HepG2 (cell line): ENCODE measurements at regions not wholly inside any gene's neighbourhood (a gene's known extent, or its start where the extent isn't known, plus 50 kb on each side); places are given as distances from the start of the nearest gene placed in this dataset.

Experiments
- ATAC-seq: fragments of 200-7000 bp; cut with Tn5 transposase; 3 replicates; pipeline ENCODE4 v1.9.1; 2020; ENCODE audit warnings: mild to moderate bottlenecking, moderate library complexity
- BruUV-seq: library from RNA; stranded (reverse); fragments of 400-500 nt; replicated peaks from 2 replicates; lab custom pipeline; 2021; lab: Mats Ljungman, UMichigan
- CTCF ChIA-PET: fragments of 300-600 bp; formaldehyde crosslinking; extraction: SDS; loops from one replicate; lab custom pipeline; 2021; ENCODE audit warnings: low total read pairs, inconsistent platforms, low intra/inter-chr PET ratio; lab: Yijun Ruan, JAX
- POLR2A ChIA-PET: fragments of 350-600 bp; sonication (Branson Sonifier 250); formaldehyde crosslinking; loops from one replicate; lab custom pipeline; 2020; ENCODE audit warnings: antibody characterized with exemption, inconsistent platforms; lab: Yijun Ruan, JAX
- DNase-seq: peaks from one replicate; pipeline ENCODE4 v3.0.0-alpha.2; 2015; ENCODE audit warnings: low spot score
- FAIRE-seq: peaks from 3 replicates; lab custom pipeline; 2011; peaks lifted over from hg19 to GRCh38; lab: Jason Lieb, UNC
- H2AFZ ChIP-seq: one replicate; pipeline ENCODE4 v1.6.1; 2011; ENCODE audit warnings: low read length, inconsistent platforms
- H3K27ac ChIP-seq: fragments of 300-600 bp; 3 replicates; pipeline ENCODE4 v1.8.0; 2011; ENCODE audit warnings: mixed run types, mild to moderate bottlenecking, mixed read lengths, low read length, inconsistent platforms; ENCODE audit not compliant: insufficient read depth; ENCODE audit errors: extremely low read length
- H3K27me3 ChIP-seq, 2 experiments: fragments of 200-600 bp in 1 of 2; 2 replicates in 1 of 2; 3 replicates in 1 of 2; pipeline versions ENCODE4 v1.6.0 to v1.8.0; 2011; ENCODE audit warnings: low read length in 2 of 2, mild to moderate bottlenecking in 2 of 2, moderate library complexity in 2 of 2, inconsistent platforms in 1 of 2; ENCODE audit not compliant: insufficient read depth in 2 of 2, control insufficient read depth in 1 of 2
- H3K36me3 ChIP-seq, 2 experiments: fragments of 200-600 bp in 1 of 2; replicated peaks in 1 of 2; 2 replicates in 1 of 2; 3 replicates in 1 of 2; pipeline versions ENCODE4 v1.5.1 to v1.8.0; 2011; ENCODE audit warnings: low read length in 2 of 2, inconsistent platforms in 1 of 2; ENCODE audit not compliant: insufficient read depth in 2 of 2, control insufficient read depth in 1 of 2
- H3K4me1 ChIP-seq: 2 replicates; pipeline ENCODE4 v1.5.1; 2012; ENCODE audit warnings: low read length, inconsistent platforms; ENCODE audit not compliant: insufficient read depth
- H3K4me2 ChIP-seq: 2 replicates; pipeline ENCODE4 v1.6.0; 2011; ENCODE audit warnings: low read depth, low read length, inconsistent platforms
- H3K4me3 ChIP-seq, 3 experiments: fragments of 200-600 bp in 1 of 3; sonication (generic), shearing (Covaris generic) in 1 of 3; replicated peaks in 1 of 3; 2 replicates each; pipeline ENCODE4 v1.5.1; 2011 to 2016; ENCODE audit warnings: low read length in 3 of 3, inconsistent platforms in 2 of 3, low read depth in 2 of 3, mild to moderate bottlenecking in 2 of 3, control low read depth in 1 of 3, mixed read lengths in 1 of 3; ENCODE audit not compliant: insufficient read depth in 1 of 3
- H3K79me2 ChIP-seq: one replicate; pipeline ENCODE4 v1.6.1; 2011; ENCODE audit warnings: low read length, inconsistent platforms; ENCODE audit not compliant: insufficient read depth
- H3K9ac ChIP-seq: 2 replicates; pipeline ENCODE4 v1.6.0; 2011; ENCODE audit warnings: mild to moderate bottlenecking, low read depth, low read length, inconsistent platforms; ENCODE audit not compliant: insufficient read depth
- H3K9me3 ChIP-seq: 2 replicates; pipeline ENCODE4 v1.5.1; 2012; ENCODE audit warnings: mild to moderate bottlenecking, low read length
- H4K20me1 ChIP-seq: 2 replicates; pipeline ENCODE4 v1.6.0; 2011; ENCODE audit warnings: inconsistent platforms, mild to moderate bottlenecking, low read length, moderate library complexity; ENCODE audit not compliant: insufficient read depth
- ASH2L ChIP-seq: fragments of 300-600, 200-600 bp; sonication (generic); IDR thresholded peaks from 2 replicates; pipeline ENCODE4 v1.7.0; 2017; ENCODE audit warnings: low read depth, mild to moderate bottlenecking, moderate library complexity, mixed read lengths, low read length; ENCODE audit not compliant: insufficient read length
- DNMT3B ChIP-seq: conservative IDR thresholded peaks from 2 replicates; pipeline ENCODE4 v1.6.1; 2016; ENCODE audit warnings: missing biosample characterization, control low read depth
- GPN1 ChIP-seq: sonication (generic); formaldehyde crosslinking; IDR thresholded peaks from 2 replicates; pipeline ENCODE4 v1.5.1; 2020; ENCODE audit warnings: missing genetic modification reagents, borderline replicate concordance
- TBX2 ChIP-seq: sonication (generic); formaldehyde crosslinking; IDR thresholded peaks from 2 replicates; pipeline ENCODE4 v1.5.0; 2020; ENCODE audit warnings: missing genetic modification reagents, mild to moderate bottlenecking, borderline replicate concordance
- YEATS2 ChIP-seq: sonication (generic); formaldehyde crosslinking; IDR thresholded peaks from 2 replicates; pipeline ENCODE4 v1.4.0; 2020; ENCODE audit warnings: missing genetic modification reagents, borderline replicate concordance
- ZFYVE20 ChIP-seq: sonication (generic); formaldehyde crosslinking; IDR thresholded peaks from 2 replicates; pipeline ENCODE4 v1.8.0; 2023; ENCODE audit warnings: low read depth, mild to moderate bottlenecking, moderate library complexity, missing genetic modification reagents, borderline replicate concordance
- ZNF296 ChIP-seq: sonication (generic); formaldehyde crosslinking; conservative IDR thresholded peaks from 2 replicates; pipeline ENCODE4 v1.5.0; 2020; ENCODE audit warnings: mild to moderate bottlenecking, missing genetic modification reagents
- ZNF564 ChIP-seq: sonication (generic); formaldehyde crosslinking; IDR thresholded peaks from 2 replicates; pipeline ENCODE4 v1.8.1; 2023; ENCODE audit warnings: mild to moderate bottlenecking, missing genetic modification reagents
- ZNF7 ChIP-seq: IDR thresholded peaks from 2 replicates; pipeline ENCODE4 v1.6.1; 2016; ENCODE audit warnings: missing biosample characterization, missing genetic modification reagents
- WGBS: methylation state at CpG from one replicate; pipeline ENCODE4 v1.1.6; 2017; ENCODE audit warnings: low lambda C conversion rate; 5-methylcytosine and 5-hydroxymethylcytosine counted together
- in situ Hi-C: cut with HindIII; loops from 2 replicates; pipeline ENCODE4 v1.10.0; 2017; ENCODE audit warnings: low pct_unique_long_range_greater_than_20kb; ENCODE audit not compliant: extremely low pct_ligation_motif_present
- intact Hi-C: fragments of 100-400 bp; cut with micrococcal nuclease; formaldehyde crosslinking; loops from one replicate; pipeline ENCODE4 v1.10.0; 2022; ENCODE audit not compliant: unreplicated experiment
- TF ChIP-seq, protein P1 (sequence below): sonication (generic); formaldehyde crosslinking; IDR thresholded peaks from 2 replicates; pipeline ENCODE4 v1.4.0; 2020; ENCODE audit warnings: missing genetic modification reagents
- TF ChIP-seq, protein P2 (sequence below): sonication (generic); formaldehyde crosslinking; IDR thresholded peaks from 2 replicates; pipeline ENCODE4 v1.4.0; 2020; ENCODE audit warnings: missing genetic modification reagents, borderline replicate concordance
- TF ChIP-seq, protein P3 (sequence below): sonication (generic); formaldehyde crosslinking; IDR thresholded peaks from 2 replicates; pipeline ENCODE4 v1.4.0; 2020; ENCODE audit warnings: missing genetic modification reagents, mild to moderate bottlenecking, borderline replicate concordance
- TF ChIP-seq, protein P4 (sequence below): IDR thresholded peaks from 2 replicates; pipeline ENCODE4 v1.6.1; 2016

DNA sequence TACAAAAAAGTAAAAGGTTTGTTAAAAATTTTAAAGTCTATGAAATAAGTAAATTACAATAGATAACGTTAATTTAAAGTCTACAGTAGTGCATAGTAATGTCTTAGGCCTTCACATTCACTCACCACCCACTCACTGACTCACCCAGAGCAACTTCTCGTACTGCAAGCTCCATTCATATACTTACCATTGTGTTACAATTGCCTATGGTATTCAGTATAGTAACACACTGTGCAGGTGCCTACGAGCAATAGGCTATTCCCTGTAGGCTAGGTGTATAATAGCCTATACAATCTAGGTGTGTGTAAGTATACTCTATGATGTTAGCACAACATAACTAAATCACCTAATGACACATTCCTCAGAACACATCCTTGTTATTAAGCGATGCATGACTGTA is 435.3 kb upstream of the TMTC1 start (continued):
- TF ChIP-seq ASH2L (no peak), TBX2 (CRISPR knock-in tag) (no peak)

DNA sequence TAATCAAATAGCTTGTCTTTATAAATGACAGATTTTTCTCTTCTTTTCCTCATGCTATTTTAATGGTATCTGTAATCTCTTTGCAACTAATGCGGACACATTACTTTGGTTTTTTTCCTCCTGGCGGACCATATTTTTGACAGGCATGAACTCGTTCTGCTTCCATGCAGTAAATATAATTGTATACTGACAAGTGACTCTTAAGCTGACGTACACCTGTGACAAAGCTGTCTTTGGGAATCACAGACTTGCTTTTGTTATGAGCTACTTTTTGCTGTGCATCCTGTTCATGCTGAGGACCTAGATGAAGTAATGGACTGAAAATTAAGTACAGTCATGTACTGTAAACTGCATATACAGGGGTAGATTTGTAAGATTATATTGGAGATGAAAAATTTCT is 434.3 kb upstream of the TMTC1 start:
- POLR2A ChIA-PET, result no interaction called here
- FAIRE-seq, result no peak
- WGBS, result 56% methylated on average over 4 of the region's 4 CpGs

More for the DNA sequence above, 434.3 kb upstream of the TMTC1 start:
- intact Hi-C loops, result no loop called here
- BruUV-seq, result no TSS peak
- no peak overlapping the region for H3K4me3 ChIP-seq
- in situ Hi-C loops, result no loop called here
- no peak for ATAC-seq
- H3K4me1 ChIP-seq, result no peaks in the 10 kb centered on the region
- TF ChIP-seq ZNF296 (CRISPR knock-in tag) (no peak), DNMT3B (CRISPR knock-in tag) (no peak), YEATS2 (CRISPR knock-in tag) (no peak), ZFYVE20 (CRISPR knock-in tag) (no peak), ZNF7 (CRISPR knock-in tag) (no peak), GPN1 (CRISPR knock-in tag) (no peak), ZNF564 (CRISPR knock-in tag) (no peak)
- TF ChIP-seq, protein P1, sequence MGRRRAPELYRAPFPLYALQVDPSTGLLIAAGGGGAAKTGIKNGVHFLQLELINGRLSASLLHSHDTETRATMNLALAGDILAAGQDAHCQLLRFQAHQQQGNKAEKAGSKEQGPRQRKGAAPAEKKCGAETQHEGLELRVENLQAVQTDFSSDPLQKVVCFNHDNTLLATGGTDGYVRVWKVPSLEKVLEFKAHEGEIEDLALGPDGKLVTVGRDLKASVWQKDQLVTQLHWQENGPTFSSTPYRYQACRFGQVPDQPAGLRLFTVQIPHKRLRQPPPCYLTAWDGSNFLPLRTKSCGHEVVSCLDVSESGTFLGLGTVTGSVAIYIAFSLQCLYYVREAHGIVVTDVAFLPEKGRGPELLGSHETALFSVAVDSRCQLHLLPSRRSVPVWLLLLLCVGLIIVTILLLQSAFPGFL, result no peak
- TF ChIP-seq, protein P2, sequence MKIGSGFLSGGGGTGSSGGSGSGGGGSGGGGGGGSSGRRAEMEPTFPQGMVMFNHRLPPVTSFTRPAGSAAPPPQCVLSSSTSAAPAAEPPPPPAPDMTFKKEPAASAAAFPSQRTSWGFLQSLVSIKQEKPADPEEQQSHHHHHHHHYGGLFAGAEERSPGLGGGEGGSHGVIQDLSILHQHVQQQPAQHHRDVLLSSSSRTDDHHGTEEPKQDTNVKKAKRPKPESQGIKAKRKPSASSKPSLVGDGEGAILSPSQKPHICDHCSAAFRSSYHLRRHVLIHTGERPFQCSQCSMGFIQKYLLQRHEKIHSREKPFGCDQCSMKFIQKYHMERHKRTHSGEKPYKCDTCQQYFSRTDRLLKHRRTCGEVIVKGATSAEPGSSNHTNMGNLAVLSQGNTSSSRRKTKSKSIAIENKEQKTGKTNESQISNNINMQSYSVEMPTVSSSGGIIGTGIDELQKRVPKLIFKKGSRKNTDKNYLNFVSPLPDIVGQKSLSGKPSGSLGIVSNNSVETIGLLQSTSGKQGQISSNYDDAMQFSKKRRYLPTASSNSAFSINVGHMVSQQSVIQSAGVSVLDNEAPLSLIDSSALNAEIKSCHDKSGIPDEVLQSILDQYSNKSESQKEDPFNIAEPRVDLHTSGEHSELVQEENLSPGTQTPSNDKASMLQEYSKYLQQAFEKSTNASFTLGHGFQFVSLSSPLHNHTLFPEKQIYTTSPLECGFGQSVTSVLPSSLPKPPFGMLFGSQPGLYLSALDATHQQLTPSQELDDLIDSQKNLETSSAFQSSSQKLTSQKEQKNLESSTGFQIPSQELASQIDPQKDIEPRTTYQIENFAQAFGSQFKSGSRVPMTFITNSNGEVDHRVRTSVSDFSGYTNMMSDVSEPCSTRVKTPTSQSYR, result no peak
- TF ChIP-seq, protein P3, sequence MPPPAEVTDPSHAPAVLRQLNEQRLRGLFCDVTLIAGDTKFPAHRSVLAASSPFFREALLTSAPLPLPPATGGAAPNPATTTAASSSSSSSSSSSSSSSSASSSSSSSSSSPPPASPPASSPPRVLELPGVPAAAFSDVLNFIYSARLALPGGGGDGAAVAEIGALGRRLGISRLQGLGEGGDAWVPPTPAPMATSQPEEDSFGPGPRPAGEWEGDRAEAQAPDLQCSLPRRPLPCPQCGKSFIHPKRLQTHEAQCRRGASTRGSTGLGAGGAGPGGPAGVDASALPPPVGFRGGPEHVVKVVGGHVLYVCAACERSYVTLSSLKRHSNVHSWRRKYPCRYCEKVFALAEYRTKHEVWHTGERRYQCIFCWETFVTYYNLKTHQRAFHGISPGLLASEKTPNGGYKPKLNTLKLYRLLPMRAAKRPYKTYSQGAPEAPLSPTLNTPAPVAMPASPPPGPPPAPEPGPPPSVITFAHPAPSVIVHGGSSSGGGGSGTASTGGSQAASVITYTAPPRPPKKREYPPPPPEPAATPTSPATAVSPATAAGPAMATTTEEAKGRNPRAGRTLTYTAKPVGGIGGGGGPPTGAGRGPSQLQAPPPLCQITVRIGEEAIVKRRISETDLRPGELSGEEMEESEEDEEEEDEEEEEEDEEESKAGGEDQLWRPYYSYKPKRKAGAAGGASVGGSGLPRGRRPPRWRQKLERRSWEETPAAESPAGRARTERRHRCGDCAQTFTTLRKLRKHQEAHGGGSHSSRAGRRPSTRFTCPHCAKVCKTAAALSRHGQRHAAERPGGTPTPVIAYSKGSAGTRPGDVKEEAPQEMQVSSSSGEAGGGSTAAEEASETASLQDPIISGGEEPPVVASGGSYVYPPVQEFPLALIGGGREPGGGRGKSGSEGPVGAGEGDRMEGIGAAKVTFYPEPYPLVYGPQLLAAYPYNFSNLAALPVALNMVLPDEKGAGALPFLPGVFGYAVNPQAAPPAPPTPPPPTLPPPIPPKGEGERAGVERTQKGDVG (CRISPR knock-in tag), result no peak
- TF ChIP-seq, protein P4, sequence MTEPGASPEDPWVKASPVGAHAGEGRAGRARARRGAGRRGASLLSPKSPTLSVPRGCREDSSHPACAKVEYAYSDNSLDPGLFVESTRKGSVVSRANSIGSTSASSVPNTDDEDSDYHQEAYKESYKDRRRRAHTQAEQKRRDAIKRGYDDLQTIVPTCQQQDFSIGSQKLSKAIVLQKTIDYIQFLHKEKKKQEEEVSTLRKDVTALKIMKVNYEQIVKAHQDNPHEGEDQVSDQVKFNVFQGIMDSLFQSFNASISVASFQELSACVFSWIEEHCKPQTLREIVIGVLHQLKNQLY (CRISPR knock-in tag), result no peak
- H3K79me2 ChIP-seq, result no peaks in the 10 kb centered on the region
- H3K27ac ChIP-seq, result no peak overlapping the region
- H3K9ac ChIP-seq, result no peak overlapping the region
- H2AFZ ChIP-seq, result no peak overlapping the region
- no peaks in the 10 kb centered on the region for H3K27me3 ChIP-seq
- no peak for DNase-seq
- H3K9me3 ChIP-seq, result no peaks in the 10 kb centered on the region
- H3K4me2 ChIP-seq, result no peak overlapping the region
- H3K36me3 ChIP-seq, result no peaks in the 10 kb centered on the region
- CTCF ChIA-PET, result no interaction called here
- no peaks in the 10 kb centered on the region for H4K20me1 ChIP-seq
